ENCODE measurements at regions not wholly inside any gene's neighbourhood (a gene's known extent, or its start where the extent isn't known, plus 50 kb on each side); places are given as distances from the start of the nearest gene placed in this dataset.

GRCh38 chr3:6132684-6133432, 728.1 kb upstream of the GRM7 start:
- TF ChIP-seq CTCF (IDR thresholded peaks at IDR 0.05), result no peak
- no peak for TF ChIP-seq POLR2A (IDR thresholded peaks at IDR 0.05)

All from Peyer's patch (tissue), 4 donors.